ENCODE measurements at regions not wholly inside any gene's neighbourhood (a gene's known extent, or its start where the extent isn't known, plus 50 kb on each side); places are given as distances from the start of the nearest gene placed in this dataset.

GRCh38 chr4:120355881-120356280 is 289.2 kb upstream of the MAD2L1 start:
- H4K20me1 ChIP-seq (ENCODE audit: insufficient read depth) = no peaks in the 10 kb centered on the region
- H3K9me2 ChIP-seq = no peaks in the 10 kb centered on the region
- no peaks in the 10 kb centered on the region for H3K27me3 ChIP-seq (ENCODE audit: insufficient read depth)
- no peaks in the 10 kb centered on the region for H3K4me1 ChIP-seq (ENCODE audit: control insufficient read depth in 1 of 2, insufficient read depth in 2 of 2, low read depth in 1 of 2, low read length in 1 of 2)
- H3K36me3 ChIP-seq (replicated peaks in 1 of 2; ENCODE audit: control insufficient read depth in 1 of 2, insufficient read depth in 2 of 2, low read length in 1 of 2) = no peaks in the 10 kb centered on the region
- POLR2A ChIA-PET = no interaction called here
- no peak overlapping the region for H3K4me3 ChIP-seq (ENCODE audit: low read depth in 2 of 2, low read length in 1 of 2)
- no peaks in the 10 kb centered on the region for H3K79me2 ChIP-seq (ENCODE audit: insufficient read depth)
- H2AFZ ChIP-seq (ENCODE audit: low read depth) = no peak overlapping the region
- DNase-seq = no peak
- no peak for TF ChIP-seq FOXJ3 (CRISPR knock-in tag; IDR thresholded peaks at IDR 0.05)
- TF ChIP-seq, protein P1, sequence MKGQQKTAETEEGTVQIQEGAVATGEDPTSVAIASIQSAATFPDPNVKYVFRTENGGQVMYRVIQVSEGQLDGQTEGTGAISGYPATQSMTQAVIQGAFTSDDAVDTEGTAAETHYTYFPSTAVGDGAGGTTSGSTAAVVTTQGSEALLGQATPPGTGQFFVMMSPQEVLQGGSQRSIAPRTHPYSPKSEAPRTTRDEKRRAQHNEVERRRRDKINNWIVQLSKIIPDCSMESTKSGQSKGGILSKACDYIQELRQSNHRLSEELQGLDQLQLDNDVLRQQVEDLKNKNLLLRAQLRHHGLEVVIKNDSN (IDR thresholded peaks at IDR 0.05; ENCODE audit: borderline replicate concordance, low read depth) = no peak
- TF ChIP-seq EP300 (IDR thresholded peaks at IDR 0.05; ENCODE audit: borderline replicate concordance in 1 of 2, low read depth in 1 of 2, low read length in 1 of 2) = no peak
- no peak for TF ChIP-seq CHD2 (IDR thresholded peaks at IDR 0.05; ENCODE audit: low read length, partially characterized antibody)
- TF ChIP-seq, protein P2, sequence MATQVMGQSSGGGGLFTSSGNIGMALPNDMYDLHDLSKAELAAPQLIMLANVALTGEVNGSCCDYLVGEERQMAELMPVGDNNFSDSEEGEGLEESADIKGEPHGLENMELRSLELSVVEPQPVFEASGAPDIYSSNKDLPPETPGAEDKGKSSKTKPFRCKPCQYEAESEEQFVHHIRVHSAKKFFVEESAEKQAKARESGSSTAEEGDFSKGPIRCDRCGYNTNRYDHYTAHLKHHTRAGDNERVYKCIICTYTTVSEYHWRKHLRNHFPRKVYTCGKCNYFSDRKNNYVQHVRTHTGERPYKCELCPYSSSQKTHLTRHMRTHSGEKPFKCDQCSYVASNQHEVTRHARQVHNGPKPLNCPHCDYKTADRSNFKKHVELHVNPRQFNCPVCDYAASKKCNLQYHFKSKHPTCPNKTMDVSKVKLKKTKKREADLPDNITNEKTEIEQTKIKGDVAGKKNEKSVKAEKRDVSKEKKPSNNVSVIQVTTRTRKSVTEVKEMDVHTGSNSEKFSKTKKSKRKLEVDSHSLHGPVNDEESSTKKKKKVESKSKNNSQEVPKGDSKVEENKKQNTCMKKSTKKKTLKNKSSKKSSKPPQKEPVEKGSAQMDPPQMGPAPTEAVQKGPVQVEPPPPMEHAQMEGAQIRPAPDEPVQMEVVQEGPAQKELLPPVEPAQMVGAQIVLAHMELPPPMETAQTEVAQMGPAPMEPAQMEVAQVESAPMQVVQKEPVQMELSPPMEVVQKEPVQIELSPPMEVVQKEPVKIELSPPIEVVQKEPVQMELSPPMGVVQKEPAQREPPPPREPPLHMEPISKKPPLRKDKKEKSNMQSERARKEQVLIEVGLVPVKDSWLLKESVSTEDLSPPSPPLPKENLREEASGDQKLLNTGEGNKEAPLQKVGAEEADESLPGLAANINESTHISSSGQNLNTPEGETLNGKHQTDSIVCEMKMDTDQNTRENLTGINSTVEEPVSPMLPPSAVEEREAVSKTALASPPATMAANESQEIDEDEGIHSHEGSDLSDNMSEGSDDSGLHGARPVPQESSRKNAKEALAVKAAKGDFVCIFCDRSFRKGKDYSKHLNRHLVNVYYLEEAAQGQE (IDR thresholded peaks at IDR 0.05; ENCODE audit: low read depth, low read length) = no peak
- TF ChIP-seq TAF1 (IDR thresholded peaks at IDR 0.05; ENCODE audit: borderline replicate concordance, low read depth, low read length) = no peak
- CTCF ChIA-PET = no interaction called here
- H3K27ac ChIP-seq (ENCODE audit: low read depth in 2 of 2, low read length in 1 of 2) = no peak overlapping the region
- no peak overlapping the region for H3K9ac ChIP-seq
- H3F3A ChIP-seq (replicated peaks; ENCODE audit: insufficient read depth) = no peaks in the 10 kb centered on the region
- no peak overlapping the region for H3K4me2 ChIP-seq
- no peaks in the 10 kb centered on the region for H3K9me3 ChIP-seq

DNA sequence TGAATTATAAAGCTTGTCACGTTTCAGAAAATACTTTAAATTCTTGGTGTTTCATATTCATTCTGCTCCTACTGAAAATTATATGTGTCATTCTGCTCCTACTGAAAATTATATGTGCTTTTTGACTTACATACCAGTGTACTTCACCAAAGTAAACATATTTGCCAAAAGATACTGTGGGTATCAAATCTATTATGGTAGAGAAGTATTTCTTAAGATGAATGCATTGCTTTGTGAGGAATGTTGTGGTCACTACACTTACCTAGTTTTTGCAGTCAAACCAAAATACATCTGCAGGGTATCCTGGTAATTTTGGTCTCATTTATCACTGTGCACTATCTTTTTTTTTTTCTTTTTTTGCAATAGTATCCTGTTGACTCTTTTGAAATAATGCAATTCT is 287.7 kb upstream of the MAD2L1 start:
- no peak overlapping the region for H3K27ac ChIP-seq (ENCODE audit: low read depth in 2 of 2, low read length in 1 of 2)
- POLR2A ChIA-PET = no interaction called here
- no peaks in the 10 kb centered on the region for H3K79me2 ChIP-seq (ENCODE audit: insufficient read depth)
- CTCF ChIA-PET = no interaction called here
- H3K4me1 ChIP-seq (ENCODE audit: control insufficient read depth in 1 of 2, insufficient read depth in 2 of 2, low read depth in 1 of 2, low read length in 1 of 2) = no peaks in the 10 kb centered on the region
- no peaks in the 10 kb centered on the region for H3K9me3 ChIP-seq
- DNase-seq = no peak
- TF ChIP-seq MEF2A (IDR thresholded peaks at IDR 0.05; ENCODE audit: borderline replicate concordance, low read depth) (no peak), MXI1 (IDR thresholded peaks at IDR 0.05; ENCODE audit: low read depth, low read length) (no peak), EP300 (IDR thresholded peaks at IDR 0.05; ENCODE audit: borderline replicate concordance in 1 of 2, low read depth in 1 of 2, low read length in 1 of 2) (no peak), FOXM1 (IDR thresholded peaks at IDR 0.05; ENCODE audit: low read depth) (no peak), ZBTB33 (IDR thresholded peaks at IDR 0.05; ENCODE audit: borderline replicate concordance, low read depth) (no peak), ELF1 (IDR thresholded peaks at IDR 0.05) (no peak), TAF1 (IDR thresholded peaks at IDR 0.05; ENCODE audit: borderline replicate concordance, low read depth, low read length) (no peak), USF2 (IDR thresholded peaks at IDR 0.05; ENCODE audit: borderline replicate concordance, low read depth, low read length) (no peak), RFX5 (IDR thresholded peaks at IDR 0.05; ENCODE audit: low read length) (no peak), FOSL2 (IDR thresholded peaks at IDR 0.05; ENCODE audit: borderline replicate concordance, low read depth) (no peak), CHD2 (IDR thresholded peaks at IDR 0.05; ENCODE audit: low read length, partially characterized antibody) (no peak), GATA2 (CRISPR knock-in tag; IDR thresholded peaks at IDR 0.05) (no peak), GABPA (IDR thresholded peaks at IDR 0.05; ENCODE audit: low read depth) (no peak)
- no peak overlapping the region for H3K4me2 ChIP-seq
- H4K20me1 ChIP-seq (ENCODE audit: insufficient read depth) = no peaks in the 10 kb centered on the region
- H3K4me3 ChIP-seq (ENCODE audit: low read depth in 2 of 2, low read length in 1 of 2) = no peak overlapping the region
- no peak overlapping the region for H2AFZ ChIP-seq (ENCODE audit: low read depth)
- 8% methylated on average over 1 of the region's 1 CpG for WGBS (ENCODE audit: low lambda C conversion rate)
- H3K9me2 ChIP-seq = no peaks in the 10 kb centered on the region
- H3F3A ChIP-seq (replicated peaks; ENCODE audit: insufficient read depth) = no peaks in the 10 kb centered on the region
- no peak overlapping the region for H3K9ac ChIP-seq
- no peaks in the 10 kb centered on the region for H3K36me3 ChIP-seq (replicated peaks in 1 of 2; ENCODE audit: control insufficient read depth in 1 of 2, insufficient read depth in 2 of 2, low read length in 1 of 2)
- H3K27me3 ChIP-seq (ENCODE audit: insufficient read depth) = no peaks in the 10 kb centered on the region
